Peyer's patch (tissue), 4 donors: ENCODE measurements at regions not wholly inside any gene's neighbourhood (a gene's known extent, or its start where the extent isn't known, plus 50 kb on each side); places are given as distances from the start of the nearest gene placed in this dataset.

Experiments used
- POLR2A ChIP-seq, 2 donors: fragments of 450-650 bp; IDR thresholded peaks; one replicate each; pipeline ENCODE4 v1.5.1; 2017; ENCODE audit warnings: antibody characterized with exemption in 2 of 2, mild to moderate bottlenecking in 2 of 2, moderate library complexity in 2 of 2
- TF ChIP-seq, protein P1 (sequence below), 6 experiments: fragments of 450-650 bp in 4 of 6; fragments of 200-600 bp in 2 of 6; sonication (generic) in 1 of 6; IDR thresholded peaks; one replicate each; pipeline ENCODE4 v1.5.1; 2017 to 2019; ENCODE audit warnings: antibody characterized with exemption in 6 of 6, mild to moderate bottlenecking in 3 of 6, moderate library complexity in 1 of 6

DNA sequence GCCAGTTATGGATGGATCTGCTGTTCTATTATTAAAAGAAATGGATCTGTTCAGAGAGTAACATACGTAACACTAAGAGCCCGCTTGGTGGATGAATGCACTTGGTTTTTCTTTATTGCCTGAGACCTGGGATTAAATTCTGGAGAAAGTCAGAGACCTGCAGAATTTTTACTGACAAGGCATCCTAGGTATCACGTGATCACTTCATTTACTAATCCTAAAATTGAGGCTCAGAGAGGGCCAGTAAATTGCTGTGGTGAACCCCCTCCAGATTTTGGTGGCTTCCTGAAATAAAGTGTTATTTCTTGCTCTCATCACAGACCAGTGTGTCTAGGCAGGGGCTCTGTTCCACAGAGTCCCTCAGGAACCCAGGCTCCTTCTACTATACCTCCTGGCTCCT lies 187.9 kb upstream of the LARGE1 start:
- TF ChIP-seq, protein P1, sequence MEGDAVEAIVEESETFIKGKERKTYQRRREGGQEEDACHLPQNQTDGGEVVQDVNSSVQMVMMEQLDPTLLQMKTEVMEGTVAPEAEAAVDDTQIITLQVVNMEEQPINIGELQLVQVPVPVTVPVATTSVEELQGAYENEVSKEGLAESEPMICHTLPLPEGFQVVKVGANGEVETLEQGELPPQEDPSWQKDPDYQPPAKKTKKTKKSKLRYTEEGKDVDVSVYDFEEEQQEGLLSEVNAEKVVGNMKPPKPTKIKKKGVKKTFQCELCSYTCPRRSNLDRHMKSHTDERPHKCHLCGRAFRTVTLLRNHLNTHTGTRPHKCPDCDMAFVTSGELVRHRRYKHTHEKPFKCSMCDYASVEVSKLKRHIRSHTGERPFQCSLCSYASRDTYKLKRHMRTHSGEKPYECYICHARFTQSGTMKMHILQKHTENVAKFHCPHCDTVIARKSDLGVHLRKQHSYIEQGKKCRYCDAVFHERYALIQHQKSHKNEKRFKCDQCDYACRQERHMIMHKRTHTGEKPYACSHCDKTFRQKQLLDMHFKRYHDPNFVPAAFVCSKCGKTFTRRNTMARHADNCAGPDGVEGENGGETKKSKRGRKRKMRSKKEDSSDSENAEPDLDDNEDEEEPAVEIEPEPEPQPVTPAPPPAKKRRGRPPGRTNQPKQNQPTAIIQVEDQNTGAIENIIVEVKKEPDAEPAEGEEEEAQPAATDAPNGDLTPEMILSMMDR (IDR thresholded peaks at IDR 0.05) = no peak
- no peak for TF ChIP-seq POLR2A (IDR thresholded peaks at IDR 0.05)
